ENCODE measurements at regions not wholly inside any gene's neighbourhood (a gene's known extent, or its start where the extent isn't known, plus 50 kb on each side); places are given as distances from the start of the nearest gene placed in this dataset.

DNA sequence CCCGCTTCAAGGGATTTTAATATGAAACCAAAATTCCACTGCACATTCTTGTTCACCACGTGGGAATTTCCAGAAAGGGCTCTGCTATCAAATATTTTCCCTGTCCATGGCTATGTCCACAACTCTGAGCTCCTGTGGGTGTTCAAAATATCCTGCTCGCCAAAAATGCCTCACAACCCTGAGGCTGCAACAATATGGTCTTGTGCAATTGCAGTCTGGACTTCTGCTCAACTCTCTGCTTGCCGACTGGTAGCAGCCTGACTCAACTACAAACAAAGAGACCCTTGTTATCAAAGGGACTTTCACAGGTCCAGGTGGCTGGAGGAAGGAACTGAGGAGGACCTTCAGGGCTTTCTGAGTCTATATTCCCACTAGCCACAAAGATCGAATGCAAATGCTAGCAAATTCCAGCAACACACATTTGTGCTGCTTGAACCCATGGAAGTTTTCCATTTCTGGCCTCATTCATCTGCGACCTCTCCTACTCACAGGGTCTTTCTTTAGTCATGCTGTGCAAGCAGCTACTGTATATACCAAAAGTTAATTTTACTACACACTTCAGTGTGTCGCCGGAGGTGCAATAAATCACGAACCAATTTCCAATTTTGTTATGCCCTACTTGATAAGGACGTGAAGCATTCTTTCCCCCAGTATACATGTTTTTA lies 169.2 kb upstream of the SLC30A5 start:
- no peak overlapping the region for H3K27ac ChIP-seq (ENCODE audit: low read depth, low read length, poor library complexity, severe bottlenecking)
- ChIA-PET CTCF (no interaction called here), POLR2A (ENCODE audit: low non-redundant PET) (interaction anchor here (0.6 kb wide), 1 partner anchor 79 kb away, joined by 3 read pairs; no protein-coding TSS in a partner anchor)

DNA sequence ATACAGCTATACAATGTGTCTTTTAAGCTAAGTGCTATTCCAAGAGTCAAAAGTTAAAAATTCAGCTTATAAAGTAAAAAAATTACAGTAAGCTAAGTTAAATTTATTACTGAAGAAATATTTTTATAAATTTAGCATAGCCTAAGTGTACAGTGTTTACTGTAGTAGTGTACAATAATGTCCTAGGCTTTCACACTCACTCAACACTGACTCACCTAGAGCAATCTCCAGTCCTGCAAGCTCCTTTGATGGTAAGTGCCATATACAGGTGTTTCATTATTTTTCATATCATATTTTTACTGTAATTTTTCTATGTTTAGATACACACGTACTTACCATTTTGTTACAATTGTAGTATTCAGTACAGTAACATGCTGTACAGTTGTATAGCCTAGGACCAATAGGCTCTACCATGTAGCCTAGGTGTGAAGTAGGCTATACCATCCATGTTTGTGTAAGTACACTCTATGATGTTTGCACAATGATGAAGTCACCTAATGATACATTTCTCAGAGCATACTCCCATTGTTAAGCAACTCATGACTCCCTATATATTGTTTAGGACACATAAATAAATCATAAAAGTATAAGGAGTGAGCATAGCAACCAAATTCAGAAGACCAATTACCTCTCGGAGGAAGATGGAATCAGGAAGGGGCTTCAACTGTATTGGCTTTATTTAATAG lies 165.1 kb upstream of the SLC30A5 start:
- Histone ChIP-seq H3K36me3 (ENCODE audit: insufficient read depth, low read length, poor library complexity, severe bottlenecking) (no peaks in the 10 kb centered on the region), H3K4me1 (ENCODE audit: insufficient read depth, low read length, poor library complexity, severe bottlenecking) (no peaks in the 10 kb centered on the region), H3K9me3 (ENCODE audit: low read depth, low read length, poor library complexity, severe bottlenecking) (peaks cover 14% of the 10 kb centered on the region), H3K27ac (ENCODE audit: low read depth, low read length, poor library complexity, severe bottlenecking) (no peak overlapping the region), H3K4me3 (ENCODE audit: low read depth, low read length, poor library complexity, severe bottlenecking) (no peak overlapping the region), H3K27me3 (replicated peaks; ENCODE audit: insufficient read depth, low read depth, low read length, poor library complexity) (no peaks in the 10 kb centered on the region)
- intact Hi-C loops (cut with micrococcal nuclease; ENCODE audit: unreplicated experiment) = no loop called here
- no TSS peak for BruUV-seq (replicated peaks)
- ChIA-PET CTCF (no interaction called here), POLR2A (ENCODE audit: low non-redundant PET) (no interaction called here)
- TF ChIP-seq EZH2 (IDR thresholded peaks at IDR 0.05; ENCODE audit: borderline replicate concordance, low read depth, low read length, poor library complexity, severe bottlenecking) = no peak
- TF ChIP-seq, protein P1, sequence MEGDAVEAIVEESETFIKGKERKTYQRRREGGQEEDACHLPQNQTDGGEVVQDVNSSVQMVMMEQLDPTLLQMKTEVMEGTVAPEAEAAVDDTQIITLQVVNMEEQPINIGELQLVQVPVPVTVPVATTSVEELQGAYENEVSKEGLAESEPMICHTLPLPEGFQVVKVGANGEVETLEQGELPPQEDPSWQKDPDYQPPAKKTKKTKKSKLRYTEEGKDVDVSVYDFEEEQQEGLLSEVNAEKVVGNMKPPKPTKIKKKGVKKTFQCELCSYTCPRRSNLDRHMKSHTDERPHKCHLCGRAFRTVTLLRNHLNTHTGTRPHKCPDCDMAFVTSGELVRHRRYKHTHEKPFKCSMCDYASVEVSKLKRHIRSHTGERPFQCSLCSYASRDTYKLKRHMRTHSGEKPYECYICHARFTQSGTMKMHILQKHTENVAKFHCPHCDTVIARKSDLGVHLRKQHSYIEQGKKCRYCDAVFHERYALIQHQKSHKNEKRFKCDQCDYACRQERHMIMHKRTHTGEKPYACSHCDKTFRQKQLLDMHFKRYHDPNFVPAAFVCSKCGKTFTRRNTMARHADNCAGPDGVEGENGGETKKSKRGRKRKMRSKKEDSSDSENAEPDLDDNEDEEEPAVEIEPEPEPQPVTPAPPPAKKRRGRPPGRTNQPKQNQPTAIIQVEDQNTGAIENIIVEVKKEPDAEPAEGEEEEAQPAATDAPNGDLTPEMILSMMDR (conservative IDR thresholded peaks at IDR 0.05; ENCODE audit: low read depth, low read length) = no peak
- DNase-seq (ENCODE audit: low spot score) = no peak

More for the DNA sequence above, 169.2 kb upstream of the SLC30A5 start:
- DNase-seq (ENCODE audit: low spot score) = no peak
- Histone ChIP-seq H3K36me3 (ENCODE audit: insufficient read depth, low read length, poor library complexity, severe bottlenecking) (no peaks in the 10 kb centered on the region), H3K4me1 (ENCODE audit: insufficient read depth, low read length, poor library complexity, severe bottlenecking) (no peaks in the 10 kb centered on the region), H3K4me3 (ENCODE audit: low read depth, low read length, poor library complexity, severe bottlenecking) (no peak overlapping the region), H3K9me3 (ENCODE audit: low read depth, low read length, poor library complexity, severe bottlenecking) (no peaks in the 10 kb centered on the region), H3K27me3 (replicated peaks; ENCODE audit: insufficient read depth, low read depth, low read length, poor library complexity) (no peaks in the 10 kb centered on the region)
- no TSS peak for BruUV-seq (replicated peaks)
- intact Hi-C loops (cut with micrococcal nuclease; ENCODE audit: unreplicated experiment) = no loop called here
- no peak for TF ChIP-seq EZH2 (IDR thresholded peaks at IDR 0.05; ENCODE audit: borderline replicate concordance, low read depth, low read length, poor library complexity, severe bottlenecking)
- TF ChIP-seq, protein P1 (conservative IDR thresholded peaks at IDR 0.05; ENCODE audit: low read depth, low read length) = no peak

GRCh38 chr5:68930139-68930538 lies 163.7 kb upstream of the SLC30A5 start:
- POLR2A ChIA-PET (ENCODE audit: low non-redundant PET) = no interaction called here
- TF ChIP-seq EZH2 (IDR thresholded peaks at IDR 0.05; ENCODE audit: borderline replicate concordance, low read depth, low read length, poor library complexity, severe bottlenecking) = no peak
- TF ChIP-seq, protein P1 (conservative IDR thresholded peaks at IDR 0.05; ENCODE audit: low read depth, low read length) = no peak

More at GRCh38 chr5:68930139-68930538, 163.7 kb upstream of the SLC30A5 start:
- CTCF ChIA-PET = no interaction called here
- no peak for DNase-seq (ENCODE audit: low spot score)
- no peaks in the 10 kb centered on the region for H3K4me1 ChIP-seq (ENCODE audit: insufficient read depth, low read length, poor library complexity, severe bottlenecking)
- H3K27ac ChIP-seq (ENCODE audit: low read depth, low read length, poor library complexity, severe bottlenecking) = no peak overlapping the region
- H3K36me3 ChIP-seq (ENCODE audit: insufficient read depth, low read length, poor library complexity, severe bottlenecking) = no peaks in the 10 kb centered on the region
- no peaks in the 10 kb centered on the region for H3K27me3 ChIP-seq (replicated peaks; ENCODE audit: insufficient read depth, low read depth, low read length, poor library complexity)
- intact Hi-C loops (cut with micrococcal nuclease; ENCODE audit: unreplicated experiment) = no loop called here
- H3K4me3 ChIP-seq (ENCODE audit: low read depth, low read length, poor library complexity, severe bottlenecking) = no peak overlapping the region
- no TSS peak for BruUV-seq (replicated peaks)
- H3K9me3 ChIP-seq (ENCODE audit: low read depth, low read length, poor library complexity, severe bottlenecking) = peaks cover 14% of the 10 kb centered on the region

Measured in A673 (cell line).